Keratinocyte (primary cell): ENCODE measurements at regions not wholly inside any gene's neighbourhood (a gene's known extent, or its start where the extent isn't known, plus 50 kb on each side); places are given as distances from the start of the nearest gene placed in this dataset.

Experiments
- DNase-seq: peaks from one replicate; pipeline ENCODE4 v3.0.0-alpha.2; 2011; ENCODE audit warnings: low read depth, missing footprints, low spot score
- FAIRE-seq: peaks from 2 replicates; lab custom pipeline; 2011; peaks lifted over from hg19 to GRCh38; lab: Jason Lieb, UNC
- H2AFZ ChIP-seq: 2 replicates; pipeline ENCODE4 v1.6.0; 2012; ENCODE audit warnings: low read length, control low read depth, inconsistent platforms; ENCODE audit not compliant: control insufficient read depth
- H3K27ac ChIP-seq: 2 replicates; pipeline ENCODE4 v1.5.1; 2011; ENCODE audit warnings: low read length; ENCODE audit not compliant: control insufficient read depth, insufficient read depth
- H3K27me3 ChIP-seq: 3 replicates; pipeline ENCODE4 v1.6.0; 2011; ENCODE audit warnings: low read length; ENCODE audit not compliant: control insufficient read depth, insufficient read depth; ENCODE audit errors: extremely low read depth
- H3K36me3 ChIP-seq, 2 experiments: 2 replicates in 1 of 2; 3 replicates in 1 of 2; pipeline ENCODE4 v1.5.1; 2011; ENCODE audit warnings: low read length in 2 of 2, mild to moderate bottlenecking in 1 of 2; ENCODE audit not compliant: control insufficient read depth in 2 of 2, insufficient read depth in 2 of 2; ENCODE audit errors: extremely low read depth in 1 of 2
- H3K4me1 ChIP-seq: 3 replicates; pipeline ENCODE4 v1.5.1; 2011; ENCODE audit warnings: low read length; ENCODE audit not compliant: control insufficient read depth, insufficient read depth; ENCODE audit errors: extremely low read depth
- H3K4me2 ChIP-seq: 3 replicates; pipeline ENCODE4 v1.6.0; 2011; ENCODE audit warnings: low read depth, low read length; ENCODE audit not compliant: control insufficient read depth, insufficient read depth; ENCODE audit errors: extremely low read depth
- H3K4me3 ChIP-seq, 3 experiments: fragments of 200-600 bp in 1 of 3; sonication (generic) in 1 of 3; 2 replicates in 2 of 3; 3 replicates in 1 of 3; pipeline ENCODE4 v1.5.1; 2011 to 2016; ENCODE audit warnings: low read length in 3 of 3, mild to moderate bottlenecking in 3 of 3, control low read depth in 2 of 3, inconsistent platforms in 1 of 3, low read depth in 1 of 3, mixed read lengths in 1 of 3, mixed run types in 1 of 3, moderate library complexity in 1 of 3; ENCODE audit not compliant: control insufficient read depth in 2 of 3, insufficient read depth in 2 of 3; ENCODE audit errors: extremely low read depth in 1 of 3
- H3K79me2 ChIP-seq: 2 replicates; pipeline ENCODE4 v1.6.0; 2012; ENCODE audit warnings: low read length; ENCODE audit not compliant: control insufficient read depth, insufficient read depth
- H3K9ac ChIP-seq: 3 replicates; pipeline ENCODE4 v1.6.0; 2011; ENCODE audit warnings: low read length; ENCODE audit not compliant: control insufficient read depth, insufficient read depth; ENCODE audit errors: extremely low read depth
- H3K9me1 ChIP-seq: 3 replicates; pipeline ENCODE4 v1.6.0; 2011; ENCODE audit warnings: low read length; ENCODE audit not compliant: control insufficient read depth, insufficient read depth; ENCODE audit errors: extremely low read depth
- H3K9me3 ChIP-seq: 2 replicates; pipeline ENCODE4 v1.5.1; 2012; ENCODE audit warnings: low read depth, low read length; ENCODE audit not compliant: control insufficient read depth
- H4K20me1 ChIP-seq: 3 replicates; pipeline ENCODE4 v1.6.0; 2011; ENCODE audit warnings: low read length; ENCODE audit not compliant: control insufficient read depth, insufficient read depth; ENCODE audit errors: extremely low read depth
- CTCF ChIP-seq, 3 experiments: IDR thresholded peaks in 1 of 3; conservative IDR thresholded peaks in 1 of 3; optimal IDR thresholded peaks in 1 of 3; 2 replicates in 2 of 3; 3 replicates in 1 of 3; pipeline versions ENCODE3 to v1.5.1; 2011; ENCODE audit warnings: low read length in 3 of 3, mild to moderate bottlenecking in 3 of 3, moderate library complexity in 2 of 3, control low read depth in 1 of 3, inconsistent platforms in 1 of 3; ENCODE audit not compliant: insufficient read depth in 2 of 3; ENCODE audit errors: extremely low read depth in 1 of 3
- EZH2 ChIP-seq: IDR thresholded peaks from one replicate; pipeline ENCODE4 v1.6.1; 2012; ENCODE audit warnings: inconsistent platforms, mild to moderate bottlenecking, low read length, moderate library complexity
- dilution Hi-C: fragments of 300-500 bp; cut with MboI; formaldehyde crosslinking; loops from one replicate; pipeline ENCODE4 v1.7.0; 2020; ENCODE audit warnings: low sequenced_read_pairs; ENCODE audit not compliant: extremely low pct_ligation_motif_present

GRCh38 chr2:104936527-104936926 lies 82.6 kb downstream of the POU3F3 start:
- no peak for TF ChIP-seq CTCF (optimal IDR thresholded peaks at IDR 0.05 in 1 of 3, IDR thresholded peaks at IDR 0.05 in 1 of 3, conservative IDR thresholded peaks at IDR 0.05 in 1 of 3; ENCODE audit: extremely low read depth in 1 of 3, insufficient read depth in 2 of 3, low read length in 3 of 3)
- TF ChIP-seq EZH2, result no peak
- H3K9ac ChIP-seq, result no peak overlapping the region
- no peaks in the 10 kb centered on the region for H3K79me2 ChIP-seq
- dilution Hi-C loops, result no loop called here
- H3K27me3 ChIP-seq, result no peaks in the 10 kb centered on the region
- H3K4me1 ChIP-seq, result no peaks in the 10 kb centered on the region
- no peak overlapping the region for H3K4me2 ChIP-seq
- no peaks in the 10 kb centered on the region for H4K20me1 ChIP-seq
- H3K36me3 ChIP-seq, result no peaks in the 10 kb centered on the region
- FAIRE-seq, result no peak
- no peak for DNase-seq
- no peak overlapping the region for H3K27ac ChIP-seq
- no peaks in the 10 kb centered on the region for H3K9me1 ChIP-seq
- no peaks in the 10 kb centered on the region for H3K9me3 ChIP-seq
- H3K4me3 ChIP-seq, result no peak overlapping the region
- no peak overlapping the region for H2AFZ ChIP-seq

GRCh38 chr2:104938231-104938941 lies 84.5 kb downstream of the POU3F3 start:
- no peaks in the 10 kb centered on the region for H3K9me3 ChIP-seq
- no peak overlapping the region for H3K4me2 ChIP-seq
- H3K9me1 ChIP-seq, result no peaks in the 10 kb centered on the region
- FAIRE-seq, result no peak
- no peaks in the 10 kb centered on the region for H3K36me3 ChIP-seq
- no peaks in the 10 kb centered on the region for H3K79me2 ChIP-seq
- TF ChIP-seq EZH2 (no peak), CTCF (optimal IDR thresholded peaks at IDR 0.05 in 1 of 3, IDR thresholded peaks at IDR 0.05 in 1 of 3, conservative IDR thresholded peaks at IDR 0.05 in 1 of 3; ENCODE audit: extremely low read depth in 1 of 3, insufficient read depth in 2 of 3, low read length in 3 of 3) (no peak)
- dilution Hi-C loops, result no loop called here
- no peaks in the 10 kb centered on the region for H3K27me3 ChIP-seq
- H3K4me1 ChIP-seq, result no peaks in the 10 kb centered on the region
- no peak overlapping the region for H3K9ac ChIP-seq
- H3K27ac ChIP-seq, result no peak overlapping the region
- H4K20me1 ChIP-seq, result no peaks in the 10 kb centered on the region
- H3K4me3 ChIP-seq, result no peak overlapping the region
- no peak for DNase-seq
- H2AFZ ChIP-seq, result no peak overlapping the region
